OCI-LY1 (cell line): ENCODE measurements at regions not wholly inside any gene's neighbourhood (a gene's known extent, or its start where the extent isn't known, plus 50 kb on each side); places are given as distances from the start of the nearest gene placed in this dataset.

ENCODE experiments used
- H2AFZ ChIP-seq: fragments of 200-600 bp; sonication (generic), shearing (Covaris generic); 2 replicates; pipeline ENCODE4 v1.6.0; 2014; ENCODE audit warnings: antibody characterized with exemption, mild to moderate bottlenecking, low read length
- H3F3A ChIP-seq: fragments of 200-600 bp; sonication (generic), shearing (Covaris generic); 2 replicates; pipeline ENCODE4 v1.6.0; 2014; ENCODE audit warnings: mild to moderate bottlenecking, antibody characterized with exemption, low read length, moderate library complexity; ENCODE audit not compliant: insufficient read depth
- H3K27ac ChIP-seq: fragments of 200-600 bp; sonication (generic); 2 replicates; pipeline ENCODE4 v1.5.1; 2014; ENCODE audit warnings: low read length, mixed run types, mild to moderate bottlenecking, low read depth; ENCODE audit not compliant: poor library complexity, severe bottlenecking
- H3K27me3 ChIP-seq: fragments of 200-600 bp; sonication (generic); 2 replicates; pipeline ENCODE4 v1.6.0; 2014; ENCODE audit warnings: antibody characterized with exemption, mild to moderate bottlenecking, low read length, moderate library complexity; ENCODE audit not compliant: insufficient read depth
- H3K36me3 ChIP-seq: fragments of 200-600 bp; sonication (generic); 2 replicates; pipeline ENCODE4 v1.6.1; 2014; ENCODE audit warnings: mild to moderate bottlenecking, antibody characterized with exemption, low read length, moderate library complexity, mixed read lengths; ENCODE audit not compliant: insufficient read depth
- H3K4me1 ChIP-seq: fragments of 200-600 bp; sonication (generic); 2 replicates; pipeline ENCODE4 v1.5.1; 2014; ENCODE audit warnings: mild to moderate bottlenecking, low read length, moderate library complexity; ENCODE audit not compliant: insufficient read depth, severe bottlenecking
- H3K4me2 ChIP-seq: fragments of 200-600 bp; sonication (generic), shearing (Covaris generic); 2 replicates; pipeline ENCODE4 v1.6.1; 2014; ENCODE audit warnings: low read length
- H3K4me3 ChIP-seq: fragments of 200-600 bp; sonication (generic); 2 replicates; pipeline ENCODE4 v1.5.1; 2014; ENCODE audit warnings: low read length, low read depth, mild to moderate bottlenecking, mixed read lengths; ENCODE audit not compliant: poor library complexity, severe bottlenecking
- H3K79me2 ChIP-seq: fragments of 200-600 bp; shearing (Covaris generic); 2 replicates; pipeline ENCODE4 v1.6.1; 2016; ENCODE audit warnings: mixed run types, low read length, mixed read lengths; ENCODE audit not compliant: insufficient read depth
- H3K9ac ChIP-seq: fragments of 200-600 bp; sonication (generic), shearing (Covaris generic); 2 replicates; pipeline ENCODE4 v1.6.1; 2014; ENCODE audit warnings: mild to moderate bottlenecking, low read length, mixed read lengths
- H3K9me2 ChIP-seq: fragments of 200-600 bp; sonication (generic), shearing (Covaris generic); 2 replicates; pipeline ENCODE4 v1.6.1; 2014; ENCODE audit warnings: low read depth, mild to moderate bottlenecking, low read length, mixed read lengths
- H3K9me3 ChIP-seq: fragments of 200-600 bp; shearing (Covaris generic); 2 replicates; pipeline ENCODE4 v1.6.1; 2014; ENCODE audit warnings: low read length, mixed read lengths
- H4K20me1 ChIP-seq: fragments of 200-600 bp; sonication (generic), shearing (Covaris generic); 2 replicates; pipeline ENCODE4 v1.6.0; 2016; ENCODE audit warnings: mild to moderate bottlenecking, low read length; ENCODE audit not compliant: insufficient read depth
- EZH2 ChIP-seq: fragments of 200-600 bp; sonication (generic), shearing (Covaris generic); IDR thresholded peaks from 2 replicates; pipeline ENCODE4 v1.8.0; 2017; ENCODE audit warnings: borderline replicate concordance, mixed run types, mild to moderate bottlenecking, antibody characterized with exemption, low read length, moderate library complexity, mixed read lengths
- TF ChIP-seq, protein P1 (sequence below): fragments of 200-600 bp; sonication (generic), shearing (Covaris generic); IDR thresholded peaks from 2 replicates; pipeline ENCODE4 v1.5.1; 2017; ENCODE audit warnings: mild to moderate bottlenecking, antibody characterized with exemption, low read length, moderate library complexity, mixed read lengths

DNA sequence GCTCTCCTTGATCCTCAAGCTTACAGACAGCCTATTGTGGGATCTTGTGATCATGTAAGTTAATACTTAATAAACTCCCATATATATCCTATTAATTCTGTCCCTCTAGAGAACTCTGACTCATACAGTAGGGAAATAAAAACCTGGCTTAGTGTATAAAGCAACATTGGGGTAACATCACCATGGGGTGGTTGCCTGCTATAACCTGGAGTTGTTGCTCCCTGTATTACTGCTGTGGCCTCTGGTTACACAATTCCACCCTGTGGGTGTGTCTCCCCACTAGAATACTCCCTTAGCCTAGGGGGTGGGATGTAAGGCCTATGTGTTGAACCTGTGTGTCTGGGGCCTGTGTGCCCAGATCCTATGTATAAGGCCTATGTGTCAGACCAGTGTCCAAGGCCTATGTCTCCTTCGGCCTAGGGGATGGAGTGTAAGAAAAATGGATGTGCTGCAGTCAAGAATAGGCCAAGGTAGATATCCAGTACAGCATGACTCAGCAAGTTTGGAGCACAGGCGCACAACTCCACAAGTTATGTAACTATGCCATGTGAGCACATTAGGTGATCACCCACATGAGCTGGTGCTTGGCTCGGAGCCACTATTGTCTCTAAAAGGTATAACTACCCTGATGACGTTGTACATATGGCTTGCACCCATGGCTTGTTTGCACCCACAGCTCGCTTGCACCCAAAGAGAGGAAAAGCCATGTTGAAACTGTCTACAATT is 96.8 kb upstream of the C1orf21 start:
- no peak for TF ChIP-seq EZH2
- TF ChIP-seq, protein P1, sequence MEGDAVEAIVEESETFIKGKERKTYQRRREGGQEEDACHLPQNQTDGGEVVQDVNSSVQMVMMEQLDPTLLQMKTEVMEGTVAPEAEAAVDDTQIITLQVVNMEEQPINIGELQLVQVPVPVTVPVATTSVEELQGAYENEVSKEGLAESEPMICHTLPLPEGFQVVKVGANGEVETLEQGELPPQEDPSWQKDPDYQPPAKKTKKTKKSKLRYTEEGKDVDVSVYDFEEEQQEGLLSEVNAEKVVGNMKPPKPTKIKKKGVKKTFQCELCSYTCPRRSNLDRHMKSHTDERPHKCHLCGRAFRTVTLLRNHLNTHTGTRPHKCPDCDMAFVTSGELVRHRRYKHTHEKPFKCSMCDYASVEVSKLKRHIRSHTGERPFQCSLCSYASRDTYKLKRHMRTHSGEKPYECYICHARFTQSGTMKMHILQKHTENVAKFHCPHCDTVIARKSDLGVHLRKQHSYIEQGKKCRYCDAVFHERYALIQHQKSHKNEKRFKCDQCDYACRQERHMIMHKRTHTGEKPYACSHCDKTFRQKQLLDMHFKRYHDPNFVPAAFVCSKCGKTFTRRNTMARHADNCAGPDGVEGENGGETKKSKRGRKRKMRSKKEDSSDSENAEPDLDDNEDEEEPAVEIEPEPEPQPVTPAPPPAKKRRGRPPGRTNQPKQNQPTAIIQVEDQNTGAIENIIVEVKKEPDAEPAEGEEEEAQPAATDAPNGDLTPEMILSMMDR, result no peak
- no peaks in the 10 kb centered on the region for H3K79me2 ChIP-seq
- H3K4me3 ChIP-seq, result no peak overlapping the region
- no peak overlapping the region for H3K27ac ChIP-seq
- no peaks in the 10 kb centered on the region for H3K27me3 ChIP-seq
- no peaks in the 10 kb centered on the region for H3K9me2 ChIP-seq
- H3K9ac ChIP-seq, result no peak overlapping the region
- H2AFZ ChIP-seq, result no peak overlapping the region
- peaks cover 7% of the 10 kb centered on the region; the same call in 1 of the 2 replicates for H3K9me3 ChIP-seq
- H3K4me1 ChIP-seq, result no peaks in the 10 kb centered on the region
- no peak overlapping the region for H3K4me2 ChIP-seq
- H3K36me3 ChIP-seq, result no peaks in the 10 kb centered on the region
- H4K20me1 ChIP-seq, result no peaks in the 10 kb centered on the region
- H3F3A ChIP-seq, result no peaks in the 10 kb centered on the region

DNA sequence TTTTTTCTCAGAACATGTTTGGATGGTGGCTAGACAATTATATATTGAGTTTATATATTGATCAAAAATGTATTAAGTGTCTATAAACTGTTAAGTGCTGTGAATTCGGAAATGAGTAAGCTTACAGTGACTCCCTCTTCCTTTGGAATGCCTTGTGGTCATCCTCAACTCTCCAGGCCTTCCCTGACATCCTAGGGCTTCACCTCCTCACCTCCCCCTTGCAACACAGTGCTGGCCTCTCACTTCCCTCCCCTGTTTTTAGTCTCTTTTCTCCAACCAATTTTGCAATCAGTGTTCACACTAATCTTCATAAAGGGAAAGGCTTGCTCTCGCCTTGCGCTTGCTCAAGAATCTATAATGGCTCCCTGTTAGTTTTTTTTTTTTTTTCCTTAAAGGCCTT is 95.1 kb upstream of the C1orf21 start:
- H3K4me2 ChIP-seq, result no peak overlapping the region
- H3K79me2 ChIP-seq, result no peaks in the 10 kb centered on the region
- no peak overlapping the region for H2AFZ ChIP-seq
- H3F3A ChIP-seq, result no peaks in the 10 kb centered on the region
- no peaks in the 10 kb centered on the region for H3K36me3 ChIP-seq
- no peaks in the 10 kb centered on the region for H4K20me1 ChIP-seq
- no peak overlapping the region for H3K9ac ChIP-seq
- H3K27ac ChIP-seq, result no peak overlapping the region
- H3K9me2 ChIP-seq, result no peaks in the 10 kb centered on the region
- peaks cover 7% of the 10 kb centered on the region; the same call in 1 of the 2 replicates for H3K9me3 ChIP-seq
- H3K4me1 ChIP-seq, result no peaks in the 10 kb centered on the region
- H3K27me3 ChIP-seq, result no peaks in the 10 kb centered on the region
- no peak overlapping the region for H3K4me3 ChIP-seq
- no peak for TF ChIP-seq EZH2
- TF ChIP-seq, protein P1, result no peak

DNA sequence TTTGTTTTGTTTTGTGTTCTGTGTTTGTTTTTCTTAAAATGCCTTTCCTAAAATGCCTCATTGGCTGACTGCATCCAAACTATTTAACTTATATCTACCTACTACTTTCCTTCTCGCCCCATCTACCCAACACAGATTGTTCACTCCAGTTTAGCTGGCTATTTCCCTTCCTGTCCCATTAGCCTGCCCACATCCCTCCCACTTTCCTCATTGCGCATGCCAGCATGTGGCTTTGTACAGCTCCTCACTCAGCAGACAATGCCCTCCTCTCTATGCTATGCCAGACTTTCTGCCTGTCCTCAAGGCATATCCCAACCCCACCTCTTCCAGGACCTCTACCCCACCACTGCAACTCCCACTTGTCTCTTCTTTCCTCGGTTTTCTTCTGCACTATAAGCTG is 94.7 kb upstream of the C1orf21 start:
- Histone ChIP-seq H4K20me1 (no peaks in the 10 kb centered on the region), H3K79me2 (no peaks in the 10 kb centered on the region), H2AFZ (no peak overlapping the region), H3K9me2 (no peaks in the 10 kb centered on the region), H3F3A (no peaks in the 10 kb centered on the region), H3K27me3 (no peaks in the 10 kb centered on the region), H3K9ac (no peak overlapping the region), H3K27ac (no peak overlapping the region), H3K36me3 (no peaks in the 10 kb centered on the region), H3K4me1 (no peaks in the 10 kb centered on the region), H3K4me3 (no peak overlapping the region), H3K4me2 (no peak overlapping the region), H3K9me3 (peaks cover 7% of the 10 kb centered on the region; the same call in 1 of the 2 replicates)
- TF ChIP-seq, protein P1, result no peak
- TF ChIP-seq EZH2, result no peak
